K562 (cell line): ENCODE measurements at regions not wholly inside any gene's neighbourhood (a gene's known extent, or its start where the extent isn't known, plus 50 kb on each side); places are given as distances from the start of the nearest gene placed in this dataset.

Experiments used
- ATAC-seq: fragments of 200-7000 bp; cut with Tn5 transposase; 3 replicates; pipeline ENCODE4 v1.9.1; 2020; ENCODE audit warnings: moderate library complexity
- BruUV-seq: library from RNA; stranded (reverse); fragments of 400-500 nt; replicated peaks from 2 replicates; lab custom pipeline; 2021; lab: Mats Ljungman, UMichigan
- CTCF ChIA-PET: fragments of 300-600 bp; formaldehyde crosslinking; extraction: SDS; loops from one replicate; lab custom pipeline; 2021; ENCODE audit warnings: low intra/inter-chr PET ratio; lab: Yijun Ruan, JAX
- POLR2A ChIA-PET: fragments of 300-600, 350-650 bp; sonication (Branson Sonifier 250); formaldehyde crosslinking; extraction: SDS; loops from one replicate; lab custom pipeline; 2021; ENCODE audit warnings: antibody characterized with exemption, inconsistent platforms; lab: Yijun Ruan, JAX
- DNase-seq, 4 experiments: peaks; one replicate each; pipeline versions ENCODE4 v3.0.0 to v3.0.0-alpha.2; 2011 to 2018; ENCODE audit warnings: low spot score in 3 of 4, mixed read lengths in 3 of 4; ENCODE audit errors: extremely low read depth in 1 of 4
- FAIRE-seq: peaks from 2 replicates; lab custom pipeline; 2011; peaks lifted over from hg19 to GRCh38; lab: Jason Lieb, UNC
- H2AFZ ChIP-seq: 2 replicates; pipeline ENCODE4 v1.6.0; 2011; ENCODE audit warnings: low read depth, low read length, control low read depth, inconsistent platforms
- H3K27ac ChIP-seq: fragments of 200-600 bp; 3 replicates; pipeline ENCODE4 v1.8.0; 2011; ENCODE audit warnings: low read depth, mild to moderate bottlenecking, control low read depth, inconsistent platforms, low read length, moderate library complexity, mixed read lengths; ENCODE audit errors: extremely low read depth
- H3K27me3 ChIP-seq, 2 experiments: fragments of 300-600 bp in 1 of 2; 2 replicates in 1 of 2; 3 replicates in 1 of 2; pipeline versions ENCODE4 v1.6.0 to v1.8.0; 2011; ENCODE audit warnings: inconsistent platforms in 2 of 2, low read length in 2 of 2, mild to moderate bottlenecking in 1 of 2, mixed read lengths in 1 of 2, moderate library complexity in 1 of 2; ENCODE audit not compliant: control insufficient read depth in 2 of 2, insufficient read depth in 2 of 2
- H3K36me3 ChIP-seq: fragments of 300-600 bp; 3 replicates; pipeline ENCODE4 v1.8.0; 2011; ENCODE audit warnings: mild to moderate bottlenecking, low read length, inconsistent platforms; ENCODE audit not compliant: control insufficient read depth, insufficient read depth
- H3K4me1 ChIP-seq, 2 experiments: fragments of 200-600 bp in 1 of 2; replicated peaks in 1 of 2; 2 replicates in 1 of 2; 3 replicates in 1 of 2; pipeline versions ENCODE4 v1.5.1 to v1.8.0; 2011; ENCODE audit warnings: inconsistent platforms in 2 of 2, low read length in 2 of 2, mild to moderate bottlenecking in 1 of 2, mixed read lengths in 1 of 2, moderate library complexity in 1 of 2; ENCODE audit not compliant: control insufficient read depth in 2 of 2, insufficient read depth in 2 of 2
- H3K4me2 ChIP-seq: 2 replicates; pipeline ENCODE4 v1.6.1; 2011; ENCODE audit warnings: low read length, control low read depth, inconsistent platforms, mixed read lengths; ENCODE audit not compliant: insufficient read depth
- H3K4me3 ChIP-seq: fragments of 200-600 bp; sonication (generic), shearing (Covaris generic); 2 replicates; pipeline ENCODE4 v1.5.1; 2016; ENCODE audit warnings: control low read depth, inconsistent platforms
- H3K79me2 ChIP-seq: fragments of 200-600 bp; 3 replicates; pipeline ENCODE4 v1.8.0; 2011; ENCODE audit warnings: low read length, inconsistent platforms; ENCODE audit not compliant: control insufficient read depth, insufficient read depth
- H3K9ac ChIP-seq, 2 experiments: 2 replicates each; pipeline versions ENCODE4 v1.6.0 to v1.6.1; 2011; ENCODE audit warnings: low read depth in 2 of 2, low read length in 2 of 2, control low read depth in 1 of 2, inconsistent platforms in 1 of 2, mild to moderate bottlenecking in 1 of 2, mixed read lengths in 1 of 2; ENCODE audit not compliant: insufficient read depth in 1 of 2
- H3K9me1 ChIP-seq: one replicate; pipeline ENCODE4 v1.6.0; 2011; ENCODE audit warnings: inconsistent platforms, mild to moderate bottlenecking, low read length, moderate library complexity; ENCODE audit not compliant: control insufficient read depth, insufficient read depth
- H3K9me3 ChIP-seq: replicated peaks from 2 replicates; pipeline ENCODE4 v1.5.1; 2011; ENCODE audit warnings: low read depth, low read length, inconsistent platforms; ENCODE audit not compliant: control insufficient read depth, insufficient read depth
- H4K20me1 ChIP-seq: replicated peaks from 2 replicates; pipeline ENCODE4 v1.6.1; 2011; ENCODE audit warnings: low read length, inconsistent platforms, mixed read lengths; ENCODE audit not compliant: control insufficient read depth, insufficient read depth
- CBX2 ChIP-seq: fragments of 200-600 bp; sonication (generic); IDR thresholded peaks from one replicate; pipeline ENCODE4 v1.6.1; 2012; ENCODE audit warnings: mild to moderate bottlenecking, low read length, inconsistent platforms; ENCODE audit not compliant: insufficient read depth, poor library complexity, severe bottlenecking
- ELF4 ChIP-seq: fragments of 450-650 bp; formaldehyde crosslinking; IDR thresholded peaks from 2 replicates; pipeline ENCODE4 v1.4.0; 2022; ENCODE audit warnings: missing genetic modification characterization
- ETV6 ChIP-seq, 3 experiments: fragments of 150-350 bp in 1 of 3; sonication (generic) in 1 of 3; formaldehyde crosslinking in 1 of 3; IDR thresholded peaks; 2 replicates each; pipeline versions ENCODE4 v1.6.1 to v1.8.0; 2014 to 2022; ENCODE audit warnings: borderline replicate concordance in 2 of 3, low read depth in 2 of 3, antibody characterized with exemption in 1 of 3, low read length in 1 of 3, mild to moderate bottlenecking in 1 of 3, missing genetic modification reagents in 1 of 3
- FIP1L1 ChIP-seq: fragments of 200-400 bp; formaldehyde crosslinking; IDR thresholded peaks from 2 replicates; pipeline ENCODE4 v1.6.1; 2018; ENCODE audit warnings: mild to moderate bottlenecking, low read depth, low read length; ENCODE audit not compliant: poor library complexity, severe bottlenecking
- MEF2A ChIP-seq: IDR thresholded peaks from 2 replicates; pipeline ENCODE4 v1.6.1; 2011; ENCODE audit warnings: low read depth, mild to moderate bottlenecking, low read length, moderate library complexity; ENCODE audit not compliant: control insufficient read depth
- RBM25 ChIP-seq: fragments of 200-400 bp; formaldehyde crosslinking; IDR thresholded peaks from 2 replicates; pipeline ENCODE4 v1.6.1; 2018; ENCODE audit warnings: low read length, low read depth, moderate library complexity; ENCODE audit not compliant: severe bottlenecking
- RBM34 ChIP-seq: fragments of 200-400 bp; formaldehyde crosslinking; IDR thresholded peaks from 2 replicates; pipeline ENCODE4 v1.6.1; 2018; ENCODE audit warnings: low read length, borderline replicate concordance; ENCODE audit not compliant: insufficient read depth
- ZBTB43 ChIP-seq: sonication (generic); formaldehyde crosslinking; IDR thresholded peaks from 2 replicates; pipeline ENCODE4 v1.8.0; 2023; ENCODE audit warnings: mild to moderate bottlenecking, missing genetic modification reagents
- WGBS: fragments of 100-300 bp; shearing (Covaris generic); methylation state at CpG from one replicate; pipeline ENCODE4 v1.1.6; 2016; ENCODE audit warnings: low coverage, mixed read lengths; ENCODE audit not compliant: insufficient coverage; ENCODE audit errors: missing lambda C conversion rate; 5-methylcytosine and 5-hydroxymethylcytosine counted together
- in situ Hi-C: fragments of 300-500 bp; cut with MboI; formaldehyde crosslinking; loops from 4 replicates; pipeline ENCODE4 v1.15.0; 2018; ENCODE audit warnings: inconsistent platforms, mixed read lengths
- intact Hi-C: fragments of 100-400 bp; cut with micrococcal nuclease; formaldehyde crosslinking; loops from 2 replicates; pipeline ENCODE4 v1.14.2; 2022
- TF ChIP-seq, protein P1 (sequence below): fragments of 200-800 bp; sonication (Bioruptor generic); IDR thresholded peaks from 2 replicates; pipeline ENCODE4 v1.6.1; 2016; ENCODE audit warnings: missing genetic modification characterization, missing compliant biosample characterization
- TF ChIP-seq, protein P2 (sequence below): fragments of 450-650 bp; IDR thresholded peaks from 2 replicates; pipeline ENCODE4 v1.7.0; 2016; ENCODE audit warnings: borderline replicate concordance
- TF ChIP-seq, protein P3 (sequence below): fragments of 250-450 bp; sonication (Bioruptor Pico); IDR thresholded peaks from 2 replicates; pipeline ENCODE4 v1.5.0; 2020; ENCODE audit warnings: mild to moderate bottlenecking, borderline replicate concordance

GRCh38 chr7:109893231-109893630, 1197.7 kb upstream of the LRRN3 start:
- H3K9ac ChIP-seq, result no peak overlapping the region
- POLR2A ChIA-PET, result no interaction called here
- H3K36me3 ChIP-seq, result no peaks in the 10 kb centered on the region
- 0 out of 2 replicates have a peak, but pooled peaks cover 4% of the 10 kb centered on the region for H3K9me3 ChIP-seq
- ATAC-seq (no peak), FAIRE-seq (no peak), DNase-seq (no peak)
- H2AFZ ChIP-seq, result no peak overlapping the region
- no peak overlapping the region for H3K4me3 ChIP-seq
- no peaks in the 10 kb centered on the region for H4K20me1 ChIP-seq
- intact Hi-C loops (no loop called here), in situ Hi-C loops (no loop called here)
- CTCF ChIA-PET, result no interaction called here
- no peaks in the 10 kb centered on the region for H3K27me3 ChIP-seq
- no peaks in the 10 kb centered on the region for H3K79me2 ChIP-seq
- no peaks in the 10 kb centered on the region for H3K4me1 ChIP-seq
- BruUV-seq, result no TSS peak
- no peak overlapping the region for H3K4me2 ChIP-seq
- H3K9me1 ChIP-seq, result no peaks in the 10 kb centered on the region
- H3K27ac ChIP-seq, result no peak overlapping the region
- WGBS, result 2% methylated on average over 2 of the region's 2 CpGs
- TF ChIP-seq, protein P1, sequence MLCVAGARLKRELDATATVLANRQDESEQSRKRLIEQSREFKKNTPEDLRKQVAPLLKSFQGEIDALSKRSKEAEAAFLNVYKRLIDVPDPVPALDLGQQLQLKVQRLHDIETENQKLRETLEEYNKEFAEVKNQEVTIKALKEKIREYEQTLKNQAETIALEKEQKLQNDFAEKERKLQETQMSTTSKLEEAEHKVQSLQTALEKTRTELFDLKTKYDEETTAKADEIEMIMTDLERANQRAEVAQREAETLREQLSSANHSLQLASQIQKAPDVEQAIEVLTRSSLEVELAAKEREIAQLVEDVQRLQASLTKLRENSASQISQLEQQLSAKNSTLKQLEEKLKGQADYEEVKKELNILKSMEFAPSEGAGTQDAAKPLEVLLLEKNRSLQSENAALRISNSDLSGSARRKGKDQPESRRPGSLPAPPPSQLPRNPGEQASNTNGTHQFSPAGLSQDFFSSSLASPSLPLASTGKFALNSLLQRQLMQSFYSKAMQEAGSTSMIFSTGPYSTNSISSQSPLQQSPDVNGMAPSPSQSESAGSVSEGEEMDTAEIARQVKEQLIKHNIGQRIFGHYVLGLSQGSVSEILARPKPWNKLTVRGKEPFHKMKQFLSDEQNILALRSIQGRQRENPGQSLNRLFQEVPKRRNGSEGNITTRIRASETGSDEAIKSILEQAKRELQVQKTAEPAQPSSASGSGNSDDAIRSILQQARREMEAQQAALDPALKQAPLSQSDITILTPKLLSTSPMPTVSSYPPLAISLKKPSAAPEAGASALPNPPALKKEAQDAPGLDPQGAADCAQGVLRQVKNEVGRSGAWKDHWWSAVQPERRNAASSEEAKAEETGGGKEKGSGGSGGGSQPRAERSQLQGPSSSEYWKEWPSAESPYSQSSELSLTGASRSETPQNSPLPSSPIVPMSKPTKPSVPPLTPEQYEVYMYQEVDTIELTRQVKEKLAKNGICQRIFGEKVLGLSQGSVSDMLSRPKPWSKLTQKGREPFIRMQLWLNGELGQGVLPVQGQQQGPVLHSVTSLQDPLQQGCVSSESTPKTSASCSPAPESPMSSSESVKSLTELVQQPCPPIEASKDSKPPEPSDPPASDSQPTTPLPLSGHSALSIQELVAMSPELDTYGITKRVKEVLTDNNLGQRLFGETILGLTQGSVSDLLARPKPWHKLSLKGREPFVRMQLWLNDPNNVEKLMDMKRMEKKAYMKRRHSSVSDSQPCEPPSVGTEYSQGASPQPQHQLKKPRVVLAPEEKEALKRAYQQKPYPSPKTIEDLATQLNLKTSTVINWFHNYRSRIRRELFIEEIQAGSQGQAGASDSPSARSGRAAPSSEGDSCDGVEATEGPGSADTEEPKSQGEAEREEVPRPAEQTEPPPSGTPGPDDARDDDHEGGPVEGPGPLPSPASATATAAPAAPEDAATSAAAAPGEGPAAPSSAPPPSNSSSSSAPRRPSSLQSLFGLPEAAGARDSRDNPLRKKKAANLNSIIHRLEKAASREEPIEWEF, result no peak
- no peak for TF ChIP-seq MEF2A
- no peak for TF ChIP-seq RBM34
- no peak for TF ChIP-seq CBX2
- TF ChIP-seq, protein P2, sequence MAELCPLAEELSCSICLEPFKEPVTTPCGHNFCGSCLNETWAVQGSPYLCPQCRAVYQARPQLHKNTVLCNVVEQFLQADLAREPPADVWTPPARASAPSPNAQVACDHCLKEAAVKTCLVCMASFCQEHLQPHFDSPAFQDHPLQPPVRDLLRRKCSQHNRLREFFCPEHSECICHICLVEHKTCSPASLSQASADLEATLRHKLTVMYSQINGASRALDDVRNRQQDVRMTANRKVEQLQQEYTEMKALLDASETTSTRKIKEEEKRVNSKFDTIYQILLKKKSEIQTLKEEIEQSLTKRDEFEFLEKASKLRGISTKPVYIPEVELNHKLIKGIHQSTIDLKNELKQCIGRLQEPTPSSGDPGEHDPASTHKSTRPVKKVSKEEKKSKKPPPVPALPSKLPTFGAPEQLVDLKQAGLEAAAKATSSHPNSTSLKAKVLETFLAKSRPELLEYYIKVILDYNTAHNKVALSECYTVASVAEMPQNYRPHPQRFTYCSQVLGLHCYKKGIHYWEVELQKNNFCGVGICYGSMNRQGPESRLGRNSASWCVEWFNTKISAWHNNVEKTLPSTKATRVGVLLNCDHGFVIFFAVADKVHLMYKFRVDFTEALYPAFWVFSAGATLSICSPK, result no peak
- no peak for TF ChIP-seq FIP1L1
- TF ChIP-seq, protein P3, sequence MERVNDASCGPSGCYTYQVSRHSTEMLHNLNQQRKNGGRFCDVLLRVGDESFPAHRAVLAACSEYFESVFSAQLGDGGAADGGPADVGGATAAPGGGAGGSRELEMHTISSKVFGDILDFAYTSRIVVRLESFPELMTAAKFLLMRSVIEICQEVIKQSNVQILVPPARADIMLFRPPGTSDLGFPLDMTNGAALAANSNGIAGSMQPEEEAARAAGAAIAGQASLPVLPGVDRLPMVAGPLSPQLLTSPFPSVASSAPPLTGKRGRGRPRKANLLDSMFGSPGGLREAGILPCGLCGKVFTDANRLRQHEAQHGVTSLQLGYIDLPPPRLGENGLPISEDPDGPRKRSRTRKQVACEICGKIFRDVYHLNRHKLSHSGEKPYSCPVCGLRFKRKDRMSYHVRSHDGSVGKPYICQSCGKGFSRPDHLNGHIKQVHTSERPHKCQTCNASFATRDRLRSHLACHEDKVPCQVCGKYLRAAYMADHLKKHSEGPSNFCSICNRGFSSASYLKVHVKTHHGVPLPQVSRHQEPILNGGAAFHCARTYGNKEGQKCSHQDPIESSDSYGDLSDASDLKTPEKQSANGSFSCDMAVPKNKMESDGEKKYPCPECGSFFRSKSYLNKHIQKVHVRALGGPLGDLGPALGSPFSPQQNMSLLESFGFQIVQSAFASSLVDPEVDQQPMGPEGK (CRISPR knock-in tag), result no peak
- TF ChIP-seq RBM25, result no peak
- no peak for TF ChIP-seq ZBTB43
- TF ChIP-seq ELF4, result no peak
- no peak for TF ChIP-seq ETV6 (IDR thresholded peaks at IDR 0.05; ENCODE audit: borderline replicate concordance in 1 of 2, low read depth in 2 of 2, low read length in 1 of 2)
- no peak for TF ChIP-seq ETV6 (CRISPR knock-in tag; IDR thresholded peaks at IDR 0.05; ENCODE audit: borderline replicate concordance)
